Heart right ventricle (tissue), 16 donors: ENCODE measurements at regions not wholly inside any gene's neighbourhood (a gene's known extent, or its start where the extent isn't known, plus 50 kb on each side); places are given as distances from the start of the nearest gene placed in this dataset.

ENCODE experiments used
- ATAC-seq, 8 donors: fragments of 200-7000 bp; cut with Tn5 transposase; one replicate each; pipeline ENCODE4 v1.9.1; 2020; ENCODE audit warnings: mild to moderate bottlenecking in 8 of 8, moderate library complexity in 8 of 8, moderate number of reproducible peaks in 1 of 8
- DNase-seq, 2 donors: peaks; one replicate each; pipeline ENCODE4 v3.0.0-alpha.2; 2020
- H3K27ac ChIP-seq, 10 donors: fragments of 200-600 bp; sonication (generic) in 2 of 10; one replicate each; pipeline versions ENCODE4 v1.5.0 to v1.8.0; 2020 to 2022; ENCODE audit warnings: mild to moderate bottlenecking in 3 of 10
- H3K27me3 ChIP-seq, 7 donors: fragments of 200-600 bp; one replicate each; pipeline ENCODE4 v1.8.0; 2021 to 2022; ENCODE audit warnings: mild to moderate bottlenecking in 2 of 7
- H3K36me3 ChIP-seq, 9 donors: fragments of 200-600 bp; sonication (generic) in 1 of 9; one replicate each; pipeline versions ENCODE4 v1.5.0 to v1.8.0; 2020 to 2022; ENCODE audit warnings: mild to moderate bottlenecking in 2 of 9
- H3K4me1 ChIP-seq, 9 donors: fragments of 200-600 bp; sonication (generic) in 1 of 9; one replicate each; pipeline versions ENCODE4 v1.5.0 to v1.8.0; 2020 to 2022; ENCODE audit warnings: mild to moderate bottlenecking in 4 of 9
- H3K4me3 ChIP-seq, 10 donors: fragments of 200-600 bp; sonication (generic) in 2 of 10; one replicate each; pipeline versions ENCODE4 v1.5.0 to v1.8.0; 2020 to 2022; ENCODE audit warnings: mild to moderate bottlenecking in 7 of 10, moderate library complexity in 2 of 10
- H3K9me3 ChIP-seq, 11 donors: fragments of 200-600 bp in 10 of 11; sonication (generic) in 2 of 11; one replicate each; pipeline versions ENCODE4 v1.5.0 to v1.8.0; 2013 to 2022; ENCODE audit warnings: mild to moderate bottlenecking in 2 of 11, control low read depth in 1 of 11, moderate library complexity in 1 of 11
- CTCF ChIP-seq, 9 donors: fragments of 200-600 bp; sonication (generic) in 2 of 9; IDR thresholded peaks; one replicate each; pipeline versions ENCODE4 v1.5.0 to v1.8.0; 2021 to 2022; ENCODE audit warnings: antibody characterized with exemption in 9 of 9, mild to moderate bottlenecking in 5 of 9, moderate library complexity in 1 of 9
- WGBS, 2 donors: extraction: QIAGEN DNeasy Blood & Tissue Kit; methylation state at CpG; one replicate each; pipeline ENCODE4 v1.1.7; 2013; ENCODE audit warnings: inconsistent platforms in 1 of 2; 5-methylcytosine and 5-hydroxymethylcytosine counted together
- intact Hi-C, 10 donors: fragments of 100-400 bp; cut with DNase I; formaldehyde crosslinking; loops; one replicate each; pipeline versions ENCODE4 v1.11.1 to v1.14.2; 2022
- donor health status: Arrhythmogenic right ventricular cardiomyopathy.
- donor health status: ischemic (EF 13 %, LVEDD 7.1; RV severe dilation, severe dysfunction).
- donor health status: healthy with polysubstance abuse.
- donor health status: DM: no; HTN: yes; CAD: no.
- donor health status: DM: no; HTN: no; CAD: no.
- donor health status: ischemic (EF 25% LVEDD 6.9; RV normal size, moderate dysfunction).
- donor health status: ischemic (EF 25% LVEDD 5.7; RV mildly dilated, moderate dysfunction).
- donor health status: healthy.
- donor health status: DM: yes; HTN: yes; CAD: no.
- donor health status: Ischemic cardiomyopathy.
- donor health status: ischemic (EF 35%, LVEDD 5.7; RV mildly dilated, moderate dysfunction).
- donor health status: nonischemic (EF 11% LVEDD 7.7; RV severe dilation, severe dysfunction).
- donor health status: DM: yes; HTN: yes; CAD: no.
- donor health status: PGD.
- donor health status: ischemic (EF 29% LVEDD 5.4; RV normal size, mild dysfunction).
- donor health status: nonischemic (EF 23%, LVEDD 6.1; RV moderate dilation, normal function).

GRCh38 chr4:123110147-123110546, 187.8 kb upstream of the NUDT6 start:
- Histone ChIP-seq H3K27me3 (no peaks in the 10 kb centered on the region), H3K9me3 (peaks cover 0 to 8% (median 0%) of the 10 kb centered on the region in 11 donors), H3K4me3 (no peak overlapping the region), H3K4me1 (peaks cover 0 to 24% (median 6%) of the 10 kb centered on the region in 9 donors), H3K27ac (peak overlapping the region in 4 of 10 donors; percentile 2 to 23 (median 14)), H3K36me3 (no peaks in the 10 kb centered on the region)
- intact Hi-C loops: loop anchor here in 2 of 10 donors (5.0 to 10.0 kb wide), 2 partner anchors 445 to 1147 kb away; no protein-coding TSS in a partner anchor
- 31 to 40% methylated on average over 1 of the region's 1 CpG for WGBS, 2 donors
- TF ChIP-seq CTCF (IDR thresholded peaks at IDR 0.05): no peak
- ATAC-seq: peak in 5 of 8 donors; percentile 37 to 74 (median 59)
- no peak for DNase-seq

GRCh38 chr4:123110685-123111084, 188.3 kb upstream of the NUDT6 start:
- Histone ChIP-seq H3K27me3 (no peaks in the 10 kb centered on the region), H3K36me3 (no peaks in the 10 kb centered on the region), H3K9me3 (peaks cover 0 to 8% (median 0%) of the 10 kb centered on the region in 11 donors), H3K4me1 (peaks cover 0 to 23% (median 6%) of the 10 kb centered on the region in 9 donors), H3K4me3 (no peak overlapping the region), H3K27ac (peak overlapping the region in 2 of 10 donors; percentile 21 to 23)
- TF ChIP-seq CTCF (IDR thresholded peaks at IDR 0.05): no peak
- intact Hi-C loops: loop anchor here in 2 of 10 donors (5.0 to 10.0 kb wide), 2 partner anchors 444 to 1147 kb away; no protein-coding TSS in a partner anchor
- ATAC-seq: no peak
- DNase-seq: no peak
- WGBS, 2 donors: 87 to 93% methylated on average over 2 of the region's 2 CpGs

- peak overlapping the region in 7 of 10 donors; percentile 29 to 72 (median 54) for H3K27ac ChIP-seq
- H3K36me3 ChIP-seq: no peaks in the 10 kb centered on the region
- no peak overlapping the region for H3K4me3 ChIP-seq
- WGBS, 2 donors: 61 to 73% methylated on average over 3 of the region's 3 CpGs
- DNase-seq: no peak
- H3K4me1 ChIP-seq: peaks cover 0 to 23% (median 6%) of the 10 kb centered on the region in 9 donors
- intact Hi-C loops: loop anchor here in 2 of 10 donors (5.0 to 10.0 kb wide), 2 partner anchors 442 to 1144 kb away; no protein-coding TSS in a partner anchor
- TF ChIP-seq CTCF (IDR thresholded peaks at IDR 0.05): no peak
- H3K9me3 ChIP-seq: peaks cover 0 to 8% (median 0%) of the 10 kb centered on the region in 11 donors
- H3K27me3 ChIP-seq: no peaks in the 10 kb centered on the region
- peak in 7 of 8 donors; percentile 39 to 82 (median 71) for ATAC-seq
Observed at GRCh38 chr4:123113155-123113554, 190.8 kb upstream of the NUDT6 start.

GRCh38 chr4:123114084-123114914, 191.9 kb upstream of the NUDT6 start:
- Histone ChIP-seq H3K4me3 (no peak overlapping the region), H3K36me3 (no peaks in the 10 kb centered on the region), H3K4me1 (peaks cover 0 to 23% (median 6%) of the 10 kb centered on the region in 9 donors), H3K27me3 (no peaks in the 10 kb centered on the region), H3K9me3 (peaks cover 0 to 8% (median 0%) of the 10 kb centered on the region in 11 donors), H3K27ac (peak overlapping the region in 7 of 10 donors; percentile 29 to 72 (median 54))
- intact Hi-C loops: loop anchor here in 2 of 10 donors (5.0 to 10.0 kb wide), 2 partner anchors 441 to 1143 kb away; no protein-coding TSS in a partner anchor
- no peak for DNase-seq
- no peak for TF ChIP-seq CTCF (IDR thresholded peaks at IDR 0.05)
- 97 to 98% methylated on average over 9 of the region's 9 CpGs for WGBS, 2 donors
- peak in 4 of 8 donors; percentile 20 to 64 (median 22) for ATAC-seq
